NCI-H2171 treated with DMSO at 0.1 percent for 48 hours (cell line): ENCODE measurements at regions not wholly inside any gene's neighbourhood (a gene's known extent, or its start where the extent isn't known, plus 50 kb on each side); places are given as distances from the start of the nearest gene placed in this dataset.
"Not testable (repeated sequence)": the region's sequence is repeated elsewhere in the genome, so short reads cannot be mapped to it uniquely, and the experiment has no call there.

Experiments
- DNase-seq: peaks from one replicate; lab custom pipeline; 2025; lab: John Stamatoyannopoulos, UW

- DNase-seq = no peak
Measured at GRCh38 chr1:58062635-58063034, 483.9 kb downstream of the OMA1 start.

GRCh38 chr1:58060559-58061170, 485.9 kb downstream of the OMA1 start:
- no peak for DNase-seq

DNA sequence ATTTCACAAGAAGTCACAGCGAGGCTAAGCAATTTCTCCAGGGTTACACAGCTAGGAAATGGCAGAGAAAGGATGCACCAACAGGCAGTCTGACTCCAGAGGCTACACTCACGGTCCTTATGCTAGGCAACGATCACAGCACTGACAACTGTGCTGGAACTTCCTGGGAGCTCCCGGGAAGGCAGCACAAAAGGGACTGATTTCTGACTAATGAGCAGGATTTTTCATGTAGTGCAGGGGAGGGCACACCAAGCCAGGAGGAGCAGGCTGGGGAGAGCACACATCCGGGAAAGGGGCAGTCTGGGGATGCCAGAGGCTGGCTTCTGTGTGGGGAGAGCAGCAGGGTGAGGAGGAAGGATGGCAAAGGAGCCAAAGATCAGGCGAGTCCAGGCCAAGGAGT, 486.7 kb downstream of the OMA1 start:
- no peak for DNase-seq

- no peak for DNase-seq
Measured at GRCh38 chr1:58058323-58058722, 488.2 kb downstream of the OMA1 start.

GRCh38 chr1:58057826-58058225, 488.7 kb downstream of the OMA1 start:
- DNase-seq = no peak

GRCh38 chr1:58051187-58051586, 495.3 kb downstream of the OMA1 start:
- not testable (repeated sequence) for DNase-seq

- peak; percentile 11 for DNase-seq
Measured at GRCh38 chr1:58047265-58047858, 499.2 kb downstream of the OMA1 start.

GRCh38 chr1:58045094-58045705, 501.3 kb downstream of the OMA1 start:
- no peak for DNase-seq

GRCh38 chr1:58041621-58042020, 504.9 kb downstream of the OMA1 start:
- no peak for DNase-seq

DNA sequence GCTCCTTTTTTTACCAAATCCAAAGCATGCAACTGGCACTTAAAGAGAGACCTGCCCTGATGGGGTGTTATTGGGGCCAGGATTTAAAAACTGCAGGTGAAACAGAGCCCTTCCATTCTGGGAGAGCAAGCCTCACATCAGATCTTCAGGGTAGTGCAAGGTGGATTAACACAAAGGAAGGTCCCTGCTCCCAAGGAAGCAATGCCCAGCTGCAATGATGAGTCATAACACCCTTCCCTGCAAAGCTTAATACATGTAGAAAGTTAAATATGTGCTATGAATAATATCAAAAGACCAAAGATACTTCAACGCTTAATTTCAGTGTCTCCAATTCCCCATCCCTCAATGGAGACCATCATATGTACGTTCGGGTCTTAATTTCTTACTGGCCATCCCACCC, 508.0 kb downstream of the OMA1 start:
- no peak for DNase-seq

GRCh38 chr1:58035523-58035922, 511.0 kb downstream of the OMA1 start:
- no peak for DNase-seq

DNA sequence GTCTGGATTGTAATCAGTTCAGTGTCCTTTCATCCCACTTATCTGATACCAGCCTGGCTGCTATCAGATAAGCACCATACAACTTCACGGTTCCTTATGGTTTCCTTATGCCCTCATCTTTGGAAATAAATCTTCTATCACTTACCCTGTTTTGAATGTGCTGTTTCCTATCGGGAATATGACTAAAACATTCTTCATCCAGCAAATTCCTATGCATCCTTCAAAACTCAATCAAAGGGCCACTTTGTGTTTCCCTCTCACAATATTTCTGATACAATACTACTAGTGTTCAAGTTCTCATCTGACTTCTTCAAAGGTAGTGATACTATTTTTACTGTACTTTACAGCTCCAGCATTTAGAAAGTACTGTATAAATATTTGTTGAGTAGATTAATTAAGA, 513.2 kb downstream of the OMA1 start:
- DNase-seq = no peak

- DNase-seq = no peak
Measured at GRCh38 chr1:58032611-58033073, 513.9 kb downstream of the OMA1 start.

DNA sequence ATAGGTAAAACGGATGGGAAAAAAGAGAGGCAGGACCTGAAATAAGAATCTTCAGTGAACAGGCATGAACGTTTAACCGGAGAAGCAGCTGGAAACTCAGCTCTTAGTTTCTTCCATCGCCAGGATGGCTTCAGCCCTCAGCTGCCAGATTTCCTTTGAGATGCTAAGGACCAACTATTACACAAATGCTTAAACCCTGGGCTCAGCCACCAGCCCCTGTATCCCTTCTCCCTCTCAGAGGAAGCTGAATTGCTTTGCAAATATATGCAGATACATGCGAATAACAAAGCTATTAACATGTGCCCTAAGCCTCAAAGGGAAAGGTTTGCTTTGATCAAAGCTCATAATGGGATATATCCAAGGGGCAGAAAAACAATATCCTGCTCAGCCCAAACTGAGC, 515.1 kb downstream of the OMA1 start:
- no peak for DNase-seq

- DNase-seq = peak; percentile 63
Measured at GRCh38 chr1:58030456-58030855, 516.1 kb downstream of the OMA1 start.

DNA sequence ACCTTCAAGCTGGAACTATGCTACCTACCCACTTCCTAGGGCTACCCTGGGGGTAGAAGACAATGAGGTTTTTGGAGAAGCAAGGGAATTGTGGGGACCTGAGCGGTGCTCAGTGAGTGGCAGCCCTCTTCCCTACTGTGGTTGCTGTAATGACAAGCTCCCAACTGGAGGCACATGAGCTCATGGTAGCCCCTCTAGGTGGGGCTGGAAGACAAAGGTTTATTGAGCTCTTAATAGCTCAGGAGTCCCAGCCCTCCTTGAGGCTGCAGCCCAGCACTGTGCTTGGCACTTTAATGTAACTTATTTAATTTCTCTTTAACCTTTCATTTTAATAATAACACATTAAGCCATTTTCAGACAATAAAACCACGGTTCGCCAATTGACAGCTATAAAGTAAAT, 528.9 kb downstream of the OMA1 start:
- no peak for DNase-seq

DNA sequence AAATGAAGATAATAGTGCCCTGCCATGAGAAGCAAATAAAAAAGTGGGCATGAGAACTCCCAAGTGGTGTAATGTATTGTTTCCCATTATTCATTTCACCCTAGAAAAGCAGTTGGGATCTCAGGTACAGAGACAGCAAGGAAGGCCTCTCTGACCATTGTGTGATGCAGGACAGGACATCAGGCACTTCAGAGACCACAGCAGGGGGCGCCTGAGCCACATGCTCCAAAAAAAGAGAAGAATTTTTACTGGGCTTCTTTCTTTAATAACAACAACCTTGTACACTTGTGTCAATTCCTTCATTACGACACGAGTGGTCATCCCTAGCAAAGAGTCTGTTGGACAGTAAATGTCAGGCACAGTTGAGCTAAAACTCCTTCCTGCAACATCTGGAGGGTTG, 533.3 kb downstream of the OMA1 start:
- no peak for DNase-seq

GRCh38 chr1:58011978-58012377, 534.5 kb downstream of the OMA1 start:
- DNase-seq = no peak

GRCh38 chr1:58006421-58007046, 540.0 kb downstream of the OMA1 start:
- no peak for DNase-seq

DNA sequence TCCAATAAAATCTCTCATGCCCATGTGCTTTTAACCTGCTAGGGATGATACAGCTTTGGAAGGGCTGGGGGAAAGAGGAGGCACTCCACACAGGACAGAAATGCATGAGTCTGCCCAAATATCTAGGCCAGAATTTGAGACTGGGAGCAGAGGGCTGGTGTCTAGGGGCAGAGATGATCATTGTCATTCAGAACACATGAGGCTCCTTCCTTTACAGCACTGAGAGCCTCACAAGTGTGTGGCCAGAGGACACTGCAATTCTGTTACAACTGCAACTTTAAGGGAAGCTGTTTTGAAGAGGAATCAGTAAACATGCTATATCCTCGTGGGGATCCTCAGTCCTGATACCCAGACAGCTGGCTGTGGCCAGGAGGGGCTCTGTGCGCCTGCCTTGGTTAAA, 541.3 kb downstream of the OMA1 start:
- peak; percentile 68 for DNase-seq

DNA sequence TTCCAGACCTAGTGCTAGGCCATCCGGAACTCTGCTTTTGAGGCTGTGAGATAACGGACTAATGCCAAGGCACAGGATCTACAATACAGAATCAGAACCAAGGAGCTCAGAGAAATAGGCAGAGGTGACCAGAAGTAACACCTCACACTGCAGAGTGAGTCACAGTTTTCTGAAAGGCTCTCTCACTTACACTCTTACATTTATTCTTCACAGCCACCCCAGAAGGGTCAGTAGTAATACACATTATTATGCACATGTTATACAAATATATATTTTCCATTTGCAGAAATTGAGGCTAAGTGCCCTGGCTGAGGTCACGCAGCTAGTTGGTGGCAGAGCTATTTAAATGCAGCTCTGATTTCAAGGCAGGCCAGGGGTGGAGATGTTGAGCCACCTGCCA, 542.5 kb downstream of the OMA1 start:
- DNase-seq = no peak

DNA sequence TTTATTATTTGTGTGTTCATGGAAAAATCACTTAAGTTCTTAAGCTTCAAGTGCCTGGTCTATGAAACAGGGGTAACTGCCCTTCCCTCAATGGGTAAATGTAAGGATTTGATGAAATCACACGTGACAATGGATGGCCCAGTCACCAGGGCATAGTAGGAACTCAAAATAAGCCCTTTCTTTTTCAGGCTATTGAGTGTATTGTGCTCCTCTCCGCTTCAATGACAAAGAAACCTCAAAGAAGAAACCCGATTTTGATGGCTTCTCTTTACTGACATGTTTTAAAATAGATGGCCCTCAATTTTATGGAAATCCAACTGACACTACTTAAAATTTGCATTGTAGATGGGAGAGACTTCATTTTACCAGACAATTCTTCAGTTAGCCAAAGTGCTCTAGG, 543.5 kb downstream of the OMA1 start:
- DNase-seq = no peak

- no peak for DNase-seq
Measured at GRCh38 chr1:58000821-58001220, 545.7 kb downstream of the OMA1 start.
